HG03571 (cell line): ENCODE measurements at regions not wholly inside any gene's neighbourhood (a gene's known extent, or its start where the extent isn't known, plus 50 kb on each side); places are given as distances from the start of the nearest gene placed in this dataset.

Experiments used
- ATAC-seq: cut with Tn5 transposase; IDR thresholded peaks from one replicate; pipeline ENCODE4 v1.9.1; 2021; ENCODE audit not compliant: unreplicated experiment

DNA sequence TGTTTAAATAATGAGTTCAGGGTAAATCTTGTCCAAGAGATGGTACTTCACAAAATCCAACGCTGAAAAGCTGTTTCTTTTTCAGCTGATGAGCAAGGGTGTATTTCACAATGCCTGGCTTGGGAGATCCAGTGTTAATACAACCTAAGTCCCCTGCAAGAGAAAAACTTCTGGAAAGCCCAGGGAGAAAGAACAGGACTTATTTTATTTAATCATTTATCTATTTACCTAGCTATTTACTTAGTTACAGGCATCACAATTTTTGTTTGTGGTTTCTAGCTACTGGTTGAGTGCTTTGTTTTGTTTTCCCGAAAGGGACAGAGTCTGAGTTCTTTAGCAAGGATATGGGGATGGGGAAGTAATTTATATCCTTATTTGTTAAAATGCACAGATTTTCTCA is 598.2 kb upstream of the SYT4 start:
- no peak for ATAC-seq

DNA sequence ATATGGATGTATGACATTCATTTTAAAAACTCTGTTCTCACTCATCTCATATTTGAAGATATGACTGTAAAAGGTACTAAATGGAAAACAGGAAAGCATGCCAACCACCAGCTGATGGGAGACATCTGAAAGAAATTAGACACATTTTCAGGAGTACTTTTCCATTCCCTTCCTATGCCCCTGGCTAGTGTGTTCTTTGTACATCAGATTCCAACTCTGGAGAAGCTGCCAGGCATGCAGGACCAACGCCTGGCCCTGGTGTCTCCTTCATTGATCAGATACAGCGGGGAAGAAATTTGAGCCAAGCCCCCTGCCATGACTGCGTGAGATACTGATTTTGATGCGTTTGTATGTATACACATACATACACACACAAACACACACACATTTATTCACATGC is 599.0 kb upstream of the SYT4 start:
- ATAC-seq, result no peak

DNA sequence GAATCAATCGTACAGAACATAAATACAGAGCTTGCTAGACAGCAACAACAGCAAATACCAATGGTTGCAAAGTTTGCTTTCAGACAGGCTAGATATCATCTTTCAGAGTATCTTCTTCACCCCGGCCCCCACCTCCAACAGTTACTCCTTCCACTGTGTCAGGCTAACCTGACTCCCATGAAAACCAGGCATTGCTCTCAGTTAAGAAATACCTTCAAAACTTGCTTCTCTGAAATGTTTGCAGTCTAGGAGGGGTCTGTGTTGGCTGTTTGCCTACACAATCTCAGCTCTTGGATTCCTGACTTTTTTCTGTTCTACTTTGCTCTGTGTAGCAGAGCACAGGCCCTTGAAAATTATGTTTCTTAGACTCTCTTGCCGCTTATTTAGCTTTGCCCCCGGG is 599.5 kb upstream of the SYT4 start:
- ATAC-seq, result no peak

DNA sequence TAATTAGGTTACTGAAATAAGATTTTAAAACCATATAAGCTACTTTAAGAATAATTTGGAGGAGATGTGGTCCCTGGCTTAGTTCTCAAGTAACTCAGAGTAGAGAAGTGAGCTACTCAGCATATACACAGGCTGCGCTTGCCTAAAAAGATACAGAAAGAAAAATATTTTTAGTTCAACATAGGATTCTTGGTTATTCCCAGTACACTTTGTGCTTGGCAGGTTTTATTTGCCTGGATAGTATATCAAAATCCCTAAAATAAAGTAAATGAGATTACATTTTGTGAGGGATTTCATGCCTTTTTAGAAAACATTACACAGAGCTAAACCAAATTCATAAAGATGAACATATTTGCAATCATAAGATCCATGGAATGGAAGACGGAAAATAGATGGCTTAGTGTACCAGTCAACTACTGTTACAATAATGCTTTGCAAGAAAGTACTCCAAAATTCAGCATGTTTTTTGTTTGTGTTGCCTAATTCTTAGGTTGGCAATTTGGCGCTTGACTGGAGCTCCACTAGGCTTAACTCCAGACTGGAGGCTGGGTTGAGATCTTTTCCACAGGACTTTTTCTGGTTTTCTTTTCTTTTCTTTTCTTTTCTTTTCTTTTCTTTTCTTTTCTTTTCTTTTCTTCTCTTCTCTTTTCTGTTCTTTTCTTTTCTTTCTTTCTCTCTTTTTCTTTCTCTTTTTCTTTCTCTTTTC is 600.5 kb upstream of the SYT4 start:
- ATAC-seq, result no peak

DNA sequence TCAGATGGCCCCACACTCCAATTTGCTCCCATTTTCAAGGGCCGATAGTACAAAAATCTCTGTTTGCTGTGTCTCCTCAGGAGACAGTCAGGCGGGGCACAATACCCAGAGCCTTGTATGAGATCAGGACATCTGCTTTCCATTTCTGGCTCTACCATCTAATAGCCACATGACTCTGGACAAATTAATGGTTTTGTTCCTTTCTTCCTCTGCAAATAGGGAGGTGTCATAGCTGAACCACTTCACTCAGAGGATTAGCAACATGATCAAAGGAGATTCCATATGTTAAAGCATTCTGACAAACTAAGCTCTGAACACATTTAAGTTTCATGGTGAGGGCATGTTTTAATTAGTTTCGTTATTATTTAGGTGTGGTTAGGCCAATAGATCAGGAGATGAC is 602.1 kb upstream of the SYT4 start:
- no peak for ATAC-seq

DNA sequence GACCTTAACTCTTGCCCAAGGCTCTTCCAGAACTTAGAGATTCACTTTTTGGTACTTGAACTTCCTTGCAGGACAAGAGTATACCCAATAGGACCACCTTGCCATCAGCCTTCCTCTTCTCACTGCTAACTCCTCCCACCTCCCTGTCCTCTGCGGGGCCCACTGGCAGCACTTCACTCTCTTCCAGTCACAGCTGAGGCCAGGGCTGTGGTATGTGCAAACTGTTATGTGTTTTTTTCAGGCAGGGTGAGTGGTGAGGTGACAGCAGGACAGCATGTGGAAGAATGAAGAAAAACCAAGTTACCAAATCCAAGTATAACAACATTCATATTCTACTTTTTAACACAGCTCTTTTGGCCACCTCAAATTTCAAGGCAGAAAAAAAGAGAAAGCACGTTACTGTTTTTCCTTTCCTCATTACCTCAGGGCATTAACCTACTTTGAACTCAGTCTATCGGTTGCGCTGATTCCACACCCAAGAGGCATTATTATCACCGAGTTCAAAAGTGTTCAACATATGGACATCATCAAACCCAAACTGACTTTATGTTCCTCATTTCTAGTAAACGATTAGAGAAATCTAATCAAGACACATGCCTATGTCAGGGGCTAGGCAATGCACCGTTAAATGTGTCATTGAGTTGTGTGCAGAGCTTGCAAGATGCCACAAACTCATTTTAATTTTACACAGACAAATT is 605.2 kb upstream of the SYT4 start:
- no peak for ATAC-seq

DNA sequence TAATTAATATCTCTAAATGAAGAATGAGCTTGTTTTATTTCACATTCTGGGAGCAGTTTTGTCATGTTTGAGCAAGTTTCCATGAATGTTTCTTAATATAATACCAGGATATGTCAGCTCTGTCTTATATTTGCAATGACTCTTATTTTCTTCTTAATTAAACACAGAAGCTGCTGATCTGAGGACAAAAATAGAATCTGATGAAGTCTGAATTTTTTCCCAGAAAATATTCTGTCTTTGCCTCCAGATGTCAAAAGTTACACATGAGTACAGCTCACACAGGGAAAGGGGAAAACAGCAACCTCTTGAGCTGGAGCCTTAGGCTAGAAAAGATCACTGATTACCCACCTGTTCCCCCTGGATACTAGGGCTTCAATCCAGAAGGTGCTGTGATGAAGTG is 606.6 kb upstream of the SYT4 start:
- ATAC-seq, result no peak

DNA sequence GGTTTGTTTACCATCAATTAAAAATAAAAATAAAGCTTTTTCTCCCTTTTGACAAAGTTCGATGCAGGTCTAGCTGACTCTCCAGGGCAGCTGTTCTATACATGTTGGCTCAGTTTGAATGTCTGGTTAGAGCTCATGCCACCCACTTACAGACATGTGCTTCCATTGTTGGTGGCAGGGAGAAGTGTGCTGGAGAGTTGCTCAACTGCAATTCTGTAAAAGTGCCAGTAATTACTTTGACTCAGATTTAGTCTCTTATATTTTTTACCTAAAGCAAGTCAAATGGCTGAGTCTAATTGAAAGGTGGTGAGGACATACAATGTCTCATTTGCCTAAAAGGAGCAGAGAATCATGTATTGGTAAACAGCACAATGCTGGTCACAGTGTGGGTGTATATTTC is 609.1 kb upstream of the SYT4 start:
- no peak for ATAC-seq

DNA sequence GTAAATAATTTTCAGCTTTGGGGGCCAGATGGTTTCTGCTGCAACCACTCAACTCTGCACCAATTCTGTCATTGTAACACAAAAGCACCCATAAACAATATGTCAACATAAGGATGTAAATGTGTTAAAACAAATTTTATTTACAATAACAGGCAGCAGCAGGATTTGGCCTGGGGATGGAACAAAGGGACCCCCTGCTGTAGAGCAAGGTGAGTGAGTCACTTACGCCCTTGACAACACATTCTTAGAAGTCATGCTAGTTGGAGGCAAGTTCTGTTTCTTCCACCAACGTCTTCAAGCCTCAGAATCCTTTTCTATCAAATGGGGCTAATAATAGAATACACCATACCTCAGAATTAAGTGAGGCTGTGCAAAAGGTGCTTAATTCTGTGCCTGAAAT is 610.2 kb upstream of the SYT4 start:
- ATAC-seq, result no peak

DNA sequence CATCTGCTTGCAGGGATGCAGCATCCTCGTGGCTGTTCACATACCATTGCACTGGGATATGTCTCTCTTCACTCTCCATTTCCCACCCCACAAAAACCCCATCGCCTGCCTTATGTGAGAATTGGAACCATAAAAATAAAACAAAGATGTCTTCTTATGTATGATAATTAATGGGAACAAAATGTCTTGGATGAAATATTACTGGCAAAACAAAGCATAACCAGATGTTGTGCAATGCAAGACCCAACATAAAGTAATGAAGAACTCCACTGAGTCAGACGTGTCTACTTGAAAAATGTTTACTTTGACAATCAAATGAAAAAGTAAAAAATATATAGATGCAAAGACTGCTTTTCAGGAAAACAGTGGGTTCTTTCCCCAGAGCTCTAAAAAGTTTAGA is 611.3 kb upstream of the SYT4 start:
- no peak for ATAC-seq

DNA sequence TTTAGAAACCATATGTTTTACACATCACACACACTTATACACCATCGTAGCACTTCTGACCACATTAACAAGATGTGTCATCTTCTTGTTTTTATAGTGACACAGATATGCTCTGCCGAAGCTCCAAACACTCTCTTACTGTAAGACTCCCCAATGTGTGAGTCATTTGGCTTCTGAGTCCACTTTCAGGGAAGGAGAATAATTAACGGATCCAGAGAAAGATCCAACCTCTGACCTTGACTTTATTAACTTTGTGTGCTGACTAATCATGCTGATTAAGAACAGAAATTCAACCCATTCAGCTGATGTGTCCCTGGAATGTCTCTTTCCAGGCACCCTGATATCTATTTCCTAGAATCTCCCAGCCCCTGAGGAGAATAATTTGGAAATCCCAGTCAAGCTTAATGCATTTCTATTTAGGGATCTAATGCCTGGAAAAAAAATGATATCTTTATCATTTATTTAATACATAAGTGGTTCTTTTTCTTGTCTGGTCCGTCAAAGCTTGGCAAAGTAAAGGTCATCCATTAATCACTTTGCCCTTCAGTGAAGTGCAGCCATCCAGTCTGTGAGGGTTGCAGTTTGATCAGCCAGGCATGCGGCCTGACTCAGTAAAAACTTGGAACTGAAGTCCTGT is 615.8 kb upstream of the SYT4 start:
- ATAC-seq, result no peak

DNA sequence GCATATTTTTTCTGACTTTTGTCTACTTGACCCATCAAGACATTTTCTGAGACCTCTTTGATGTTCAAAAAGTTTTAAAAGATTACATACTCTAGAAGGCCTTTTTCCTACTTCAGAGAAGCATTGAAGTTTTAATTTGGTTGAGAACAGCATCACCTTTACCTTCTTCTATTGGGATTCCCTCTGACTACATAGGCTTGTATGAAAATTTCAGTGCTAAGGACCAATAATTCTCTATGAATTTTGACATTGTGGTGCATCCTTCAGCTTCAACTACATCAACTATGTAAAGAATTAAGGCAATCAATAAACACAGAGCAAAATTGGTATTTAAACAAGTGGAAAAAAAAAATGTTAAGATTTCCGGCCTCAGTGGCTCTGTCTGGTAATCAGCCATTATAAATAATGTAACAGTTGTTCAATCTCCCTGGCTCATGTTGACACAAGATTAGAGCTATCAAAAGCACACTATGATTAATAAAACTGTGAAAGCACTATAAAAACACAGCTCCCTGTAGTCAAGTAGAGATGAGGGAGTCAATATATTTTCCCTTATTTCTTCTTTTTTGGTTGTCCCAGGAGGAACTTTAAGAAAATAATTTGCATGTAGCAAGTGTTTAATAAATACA is 627.0 kb upstream of the SYT4 start:
- ATAC-seq, result no peak

DNA sequence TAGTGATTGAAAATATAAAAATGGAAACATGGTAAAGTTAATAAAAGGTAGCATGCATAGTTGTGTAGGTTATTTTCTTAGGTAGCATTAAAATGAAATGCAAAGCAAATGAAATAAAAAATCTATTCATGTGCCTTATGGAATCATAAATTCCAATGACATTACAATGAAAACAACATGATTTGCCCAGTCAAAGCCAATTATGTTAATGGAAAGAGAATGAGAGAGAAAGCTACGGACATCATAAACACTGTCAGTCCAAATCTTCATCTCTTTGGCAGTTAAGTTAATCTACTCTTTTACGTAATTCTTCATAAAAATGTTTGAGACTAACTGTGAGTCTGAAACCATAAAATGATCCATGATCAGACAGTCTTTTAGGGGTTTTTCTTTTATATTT is 636.7 kb upstream of the SYT4 start:
- ATAC-seq, result no peak

DNA sequence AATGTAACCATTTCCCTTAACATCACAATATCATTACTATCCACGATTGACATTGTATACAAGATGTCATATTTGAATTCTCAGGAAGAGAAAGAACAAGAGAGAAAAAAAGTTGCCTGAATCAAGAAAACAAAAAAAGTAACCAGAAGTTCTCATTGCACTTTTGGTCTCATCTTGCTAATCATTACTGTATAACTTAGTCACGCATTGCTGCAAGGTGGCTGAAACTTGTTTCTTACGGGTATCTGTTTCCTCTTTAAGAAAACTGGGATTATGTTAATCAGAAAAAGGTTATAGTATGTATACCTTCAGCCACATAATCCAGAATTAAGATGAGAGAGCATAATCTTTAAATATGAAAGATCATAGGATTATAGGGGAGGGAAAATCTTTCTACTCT is 639.7 kb upstream of the SYT4 start:
- no peak for ATAC-seq

DNA sequence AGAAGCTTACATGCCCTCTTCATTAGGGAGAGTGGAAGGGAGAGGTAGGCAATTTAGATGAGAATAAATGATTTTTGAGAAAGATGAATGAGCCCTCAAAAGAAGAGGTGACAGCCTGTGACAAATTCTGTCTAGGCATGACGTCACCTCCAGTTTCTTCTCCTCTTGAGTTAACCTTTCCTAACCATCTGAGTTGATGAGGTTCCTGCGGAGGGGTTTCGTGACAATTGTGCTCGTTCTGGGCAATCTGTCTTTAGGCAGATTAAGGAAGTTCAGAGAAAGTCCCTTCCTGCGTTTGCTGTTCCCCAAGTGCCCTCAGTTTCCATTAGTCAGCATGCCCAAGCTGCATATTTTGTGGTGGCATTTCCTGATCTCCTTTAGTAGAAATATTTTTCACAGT is 640.2 kb upstream of the SYT4 start:
- no peak for ATAC-seq

DNA sequence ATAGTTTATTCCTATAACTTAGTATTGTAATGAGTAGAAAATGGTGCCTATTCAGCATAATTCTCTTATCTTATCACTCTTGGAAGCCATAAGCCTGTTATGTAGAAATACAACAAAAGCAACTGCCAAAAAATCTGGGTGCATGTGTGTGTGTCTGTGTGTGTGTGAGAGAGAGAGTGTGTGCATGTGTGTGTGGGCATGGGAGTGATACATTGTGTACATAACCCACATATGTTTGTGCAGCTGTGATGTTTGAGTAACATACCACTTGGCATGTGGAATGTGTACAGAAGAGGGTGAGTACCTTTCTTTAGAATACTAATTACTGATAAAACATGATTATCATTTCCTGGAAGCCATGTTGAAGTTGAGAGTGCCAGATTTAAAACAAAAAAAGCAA is 642.3 kb upstream of the SYT4 start:
- no peak for ATAC-seq

DNA sequence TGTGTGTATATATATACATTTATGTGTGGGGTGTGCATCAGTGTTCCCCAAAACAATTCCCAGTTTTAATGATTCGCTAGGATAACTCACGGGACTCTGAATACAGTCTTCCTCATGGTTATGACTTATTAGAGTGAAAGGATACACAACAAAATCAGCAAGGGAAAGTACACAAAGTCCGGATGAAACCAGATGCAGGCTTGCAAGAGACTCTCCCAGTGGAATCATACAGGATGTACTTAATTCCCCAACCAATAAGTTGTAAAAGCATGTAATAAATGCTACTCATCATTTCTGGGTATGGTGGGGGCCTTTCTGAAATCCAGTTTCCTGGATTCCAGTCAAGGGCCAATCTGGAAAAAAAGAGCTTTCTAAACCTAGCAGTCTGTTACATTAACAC is 654.1 kb upstream of the SYT4 start:
- ATAC-seq, result no peak

DNA sequence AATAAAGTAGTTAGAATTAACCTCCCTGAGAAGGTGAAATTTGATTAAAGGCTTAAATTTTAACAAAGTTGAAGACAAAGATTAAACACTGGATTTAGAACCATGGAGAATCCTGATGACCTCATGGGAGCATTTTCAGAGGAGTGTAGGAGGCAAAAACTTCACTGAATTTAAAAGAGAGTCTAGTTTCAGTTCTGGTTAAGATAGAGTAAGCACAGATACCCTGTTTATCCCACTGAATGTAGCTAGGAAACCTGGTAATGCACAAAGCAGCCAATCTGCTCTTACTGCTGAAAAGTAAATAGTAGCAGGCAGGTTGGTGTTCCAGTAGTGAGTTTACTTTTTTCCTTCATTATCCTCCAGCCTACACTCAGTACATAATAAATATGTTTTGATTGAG is 654.9 kb upstream of the SYT4 start:
- no peak for ATAC-seq

DNA sequence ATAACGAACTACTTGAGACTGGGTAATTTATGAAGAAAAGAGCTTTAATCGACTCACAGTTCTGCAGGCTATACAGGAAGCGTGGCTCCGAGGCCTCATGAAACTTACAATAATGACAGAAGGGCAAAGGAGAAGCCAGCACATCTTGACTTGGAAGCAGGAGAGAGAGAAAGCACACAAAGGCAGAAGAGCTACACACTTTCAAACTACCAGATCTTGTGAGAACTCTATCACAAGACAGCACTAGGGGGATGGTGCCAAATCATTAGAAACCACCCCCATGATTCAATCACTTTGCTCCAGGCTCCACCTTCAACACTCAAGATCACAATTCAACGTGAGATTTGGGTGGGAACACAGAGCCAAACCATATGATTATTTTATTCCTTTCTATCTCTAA is 655.9 kb upstream of the SYT4 start:
- ATAC-seq, result no peak

DNA sequence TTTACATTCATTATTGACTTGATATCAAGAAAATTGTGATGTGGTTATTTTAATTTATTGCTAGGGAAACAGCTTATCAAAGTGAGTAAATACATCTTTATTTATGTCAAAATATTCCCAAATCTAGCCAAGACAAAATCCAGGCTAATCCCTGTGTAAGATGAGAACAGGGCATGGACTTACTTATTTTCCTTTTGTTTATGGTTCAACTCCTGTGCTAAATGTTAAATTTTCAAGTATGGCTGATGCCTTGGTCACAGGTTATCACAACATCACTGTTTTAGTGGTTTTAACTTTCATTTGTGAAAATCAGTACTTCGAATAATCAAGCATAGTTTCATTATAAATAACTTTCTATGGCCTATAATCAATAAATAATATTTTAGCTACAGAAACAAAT is 657.0 kb upstream of the SYT4 start:
- no peak for ATAC-seq

DNA sequence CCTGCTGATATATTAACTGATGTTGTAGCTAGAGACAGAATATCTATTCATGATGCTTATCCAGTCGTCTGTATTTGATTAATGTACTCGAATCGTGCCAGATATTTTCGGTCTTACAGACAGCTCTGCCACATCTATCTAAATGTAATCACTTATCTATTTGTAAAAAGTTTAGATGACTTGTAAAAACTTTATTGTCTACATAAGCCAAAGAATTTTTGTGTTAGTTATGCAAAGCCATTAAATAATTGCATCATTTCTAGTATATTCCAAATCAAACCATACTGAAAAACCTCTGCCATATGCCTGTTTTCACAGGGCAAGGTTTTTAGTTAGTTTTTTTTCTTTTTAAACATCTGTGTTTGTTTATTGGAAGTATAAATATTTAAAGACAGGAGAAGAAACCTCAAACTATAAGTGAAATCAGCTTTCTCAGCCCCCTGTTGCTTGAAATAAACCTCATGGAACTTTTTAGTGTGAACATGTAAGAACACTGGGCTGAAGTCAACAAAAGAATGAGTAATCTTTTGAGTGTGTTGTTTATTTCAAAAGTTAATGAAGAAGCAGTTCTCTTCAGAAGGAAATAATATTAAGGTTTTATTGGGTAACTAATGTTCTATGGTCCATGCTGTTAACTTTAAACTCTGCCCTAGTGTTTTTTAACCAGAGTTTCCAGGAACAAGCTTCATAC is 657.6 kb upstream of the SYT4 start:
- no peak for ATAC-seq

DNA sequence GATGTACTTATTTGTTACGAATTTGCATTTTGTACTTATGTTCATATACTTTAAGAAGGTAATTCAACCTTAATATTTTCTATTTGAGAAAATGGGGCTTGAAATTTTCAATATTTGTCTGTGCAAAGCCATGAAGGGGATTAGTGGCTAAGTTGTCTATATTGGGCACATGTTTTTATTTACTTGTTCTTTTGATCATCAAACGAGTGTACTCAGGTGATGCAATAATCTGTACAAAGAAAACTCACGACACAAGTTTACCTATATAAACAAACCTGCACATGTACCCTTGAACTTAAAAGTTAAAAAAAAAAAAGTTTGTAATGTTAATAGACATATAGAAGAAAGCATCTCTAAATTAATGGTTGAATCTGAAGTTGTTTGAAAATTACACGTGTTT is 658.9 kb upstream of the SYT4 start:
- no peak for ATAC-seq
